Ovary (tissue), 3 donors: ENCODE measurements at regions not wholly inside any gene's neighbourhood (a gene's known extent, or its start where the extent isn't known, plus 50 kb on each side); places are given as distances from the start of the nearest gene placed in this dataset.

Experiments used
- EP300 ChIP-seq: sonication (generic); formaldehyde crosslinking; IDR thresholded peaks from one replicate; pipeline ENCODE4 v1.6.1; 2017; ENCODE audit warnings: antibody characterized with exemption
- POLR2A ChIP-seq: fragments of 450-650 bp; IDR thresholded peaks from one replicate; pipeline ENCODE4 v1.6.1; 2017; ENCODE audit warnings: antibody characterized with exemption, mild to moderate bottlenecking, moderate library complexity
- TF ChIP-seq, protein P1 (sequence below), 3 donors: fragments of 450-650 bp in 2 of 3; fragments of 200-600 bp in 1 of 3; IDR thresholded peaks; one replicate each; pipeline versions ENCODE4 v1.5.1 to v1.8.0; 2016 to 2022; ENCODE audit warnings: antibody characterized with exemption in 3 of 3, mild to moderate bottlenecking in 1 of 3
- donor health status: DM: no; HTN: no; CAD: no.

DNA sequence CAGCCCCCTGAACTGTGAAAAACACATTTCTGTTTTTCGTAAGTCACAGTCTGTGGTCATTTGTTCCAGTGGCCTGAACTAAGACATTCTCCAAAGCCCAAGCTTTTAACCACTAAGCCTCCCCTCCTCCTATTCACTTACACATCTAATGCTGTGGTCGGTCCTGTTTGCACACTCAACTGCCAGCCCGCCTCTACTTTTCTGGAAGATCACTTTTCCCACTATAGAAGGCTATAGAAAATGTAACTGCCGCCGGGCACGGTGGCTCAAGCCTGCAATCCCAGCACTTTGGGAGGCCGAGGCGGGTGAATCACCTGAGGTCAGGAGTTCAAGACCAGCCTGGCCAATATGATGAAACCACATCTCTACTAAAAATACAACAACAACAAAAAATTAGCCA, 524.7 kb upstream of the TMEM132C start:
- TF ChIP-seq, protein P1, sequence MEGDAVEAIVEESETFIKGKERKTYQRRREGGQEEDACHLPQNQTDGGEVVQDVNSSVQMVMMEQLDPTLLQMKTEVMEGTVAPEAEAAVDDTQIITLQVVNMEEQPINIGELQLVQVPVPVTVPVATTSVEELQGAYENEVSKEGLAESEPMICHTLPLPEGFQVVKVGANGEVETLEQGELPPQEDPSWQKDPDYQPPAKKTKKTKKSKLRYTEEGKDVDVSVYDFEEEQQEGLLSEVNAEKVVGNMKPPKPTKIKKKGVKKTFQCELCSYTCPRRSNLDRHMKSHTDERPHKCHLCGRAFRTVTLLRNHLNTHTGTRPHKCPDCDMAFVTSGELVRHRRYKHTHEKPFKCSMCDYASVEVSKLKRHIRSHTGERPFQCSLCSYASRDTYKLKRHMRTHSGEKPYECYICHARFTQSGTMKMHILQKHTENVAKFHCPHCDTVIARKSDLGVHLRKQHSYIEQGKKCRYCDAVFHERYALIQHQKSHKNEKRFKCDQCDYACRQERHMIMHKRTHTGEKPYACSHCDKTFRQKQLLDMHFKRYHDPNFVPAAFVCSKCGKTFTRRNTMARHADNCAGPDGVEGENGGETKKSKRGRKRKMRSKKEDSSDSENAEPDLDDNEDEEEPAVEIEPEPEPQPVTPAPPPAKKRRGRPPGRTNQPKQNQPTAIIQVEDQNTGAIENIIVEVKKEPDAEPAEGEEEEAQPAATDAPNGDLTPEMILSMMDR (IDR thresholded peaks at IDR 0.05): no peak
- TF ChIP-seq POLR2A (no peak), EP300 (no peak)
